HepG2 (cell line): ENCODE measurements at regions not wholly inside any gene's neighbourhood (a gene's known extent, or its start where the extent isn't known, plus 50 kb on each side); places are given as distances from the start of the nearest gene placed in this dataset.

Experiments used
- BATF2 ChIP-seq: sonication (generic); formaldehyde crosslinking; IDR thresholded peaks from 2 replicates; pipeline ENCODE4 v1.8.0; 2022; ENCODE audit warnings: mild to moderate bottlenecking, missing genetic modification reagents, moderate library complexity
- CREBL2 ChIP-seq: sonication (generic); formaldehyde crosslinking; IDR thresholded peaks from 2 replicates; pipeline ENCODE4 v1.8.1; 2023; ENCODE audit warnings: missing genetic modification reagents, mild to moderate bottlenecking, borderline replicate concordance
- FIP1L1 ChIP-seq: fragments of 200-400 bp; formaldehyde crosslinking; IDR thresholded peaks from 2 replicates; pipeline ENCODE4 v1.6.1; 2018; ENCODE audit warnings: low read depth, mild to moderate bottlenecking, low read length, moderate library complexity, borderline replicate concordance; ENCODE audit not compliant: insufficient read depth
- HCFC1 ChIP-seq: fragments of 150-350 bp; IDR thresholded peaks from 2 replicates; pipeline ENCODE4 v1.6.1; 2014; ENCODE audit warnings: low read depth, low read length
- HNRNPLL ChIP-seq: fragments of 200-400 bp; formaldehyde crosslinking; IDR thresholded peaks from 2 replicates; pipeline ENCODE4 v1.6.1; 2017; ENCODE audit warnings: mild to moderate bottlenecking, low read depth, low read length; ENCODE audit not compliant: poor library complexity, severe bottlenecking
- KDM3A ChIP-seq: IDR thresholded peaks from 2 replicates; pipeline ENCODE4 v1.6.1; 2018; ENCODE audit warnings: low read depth, missing compliant biosample characterization
- MTERF4 ChIP-seq: sonication (generic); formaldehyde crosslinking; IDR thresholded peaks from 2 replicates; pipeline ENCODE4 v1.8.0; 2023; ENCODE audit warnings: mild to moderate bottlenecking, missing genetic modification reagents
- PHB2 ChIP-seq: fragments of 450-650 bp; IDR thresholded peaks from 2 replicates; pipeline ENCODE4 v1.6.1; 2018; ENCODE audit not compliant: partially characterized antibody
- ZFP82 ChIP-seq: sonication (generic); formaldehyde crosslinking; IDR thresholded peaks from 2 replicates; pipeline ENCODE4 v1.5.1; 2020; ENCODE audit warnings: mild to moderate bottlenecking, missing genetic modification reagents, borderline replicate concordance
- ZNF260 ChIP-seq: sonication (generic); formaldehyde crosslinking; IDR thresholded peaks from 2 replicates; pipeline ENCODE4 v1.4.0; 2020; ENCODE audit warnings: missing genetic modification reagents, low read depth, mild to moderate bottlenecking, borderline replicate concordance
- ZNF34 ChIP-seq: sonication (generic); formaldehyde crosslinking; IDR thresholded peaks from 2 replicates; pipeline ENCODE4 v1.4.0; 2020; ENCODE audit warnings: mild to moderate bottlenecking, missing genetic modification reagents, borderline replicate concordance
- ZNF343 ChIP-seq: sonication (generic); formaldehyde crosslinking; IDR thresholded peaks from 2 replicates; pipeline ENCODE4 v1.4.0; 2020; ENCODE audit warnings: mild to moderate bottlenecking, missing genetic modification reagents
- ZNF354B ChIP-seq: sonication (generic); formaldehyde crosslinking; IDR thresholded peaks from 2 replicates; pipeline ENCODE4 v1.8.0; 2022; ENCODE audit warnings: mild to moderate bottlenecking, missing genetic modification reagents
- ZNF432 ChIP-seq: sonication (generic); formaldehyde crosslinking; IDR thresholded peaks from 2 replicates; pipeline ENCODE4 v1.5.0; 2020; ENCODE audit warnings: missing genetic modification reagents, mild to moderate bottlenecking, borderline replicate concordance
- ZNF503 ChIP-seq: sonication (generic); formaldehyde crosslinking; IDR thresholded peaks from 2 replicates; pipeline ENCODE4 v1.4.0; 2020; ENCODE audit warnings: missing genetic modification reagents
- ZNF572 ChIP-seq: sonication (generic); formaldehyde crosslinking; IDR thresholded peaks from 2 replicates; pipeline ENCODE4 v1.5.1; 2020; ENCODE audit warnings: mild to moderate bottlenecking, missing genetic modification reagents
- ZNF737 ChIP-seq: sonication (generic); formaldehyde crosslinking; IDR thresholded peaks from 2 replicates; pipeline ENCODE4 v1.5.0; 2020; ENCODE audit warnings: missing genetic modification reagents, mild to moderate bottlenecking, borderline replicate concordance
- TF ChIP-seq, protein P1 (sequence below): sonication (generic); formaldehyde crosslinking; IDR thresholded peaks from 2 replicates; pipeline ENCODE4 v1.5.1; 2020; ENCODE audit warnings: mild to moderate bottlenecking, missing genetic modification reagents, borderline replicate concordance
- TF ChIP-seq, protein P2 (sequence below): sonication (generic); formaldehyde crosslinking; IDR thresholded peaks from 2 replicates; pipeline ENCODE4 v1.8.0; 2022; ENCODE audit warnings: mild to moderate bottlenecking, missing genetic modification reagents, moderate library complexity
- TF ChIP-seq, protein P3 (sequence below): sonication (generic); formaldehyde crosslinking; IDR thresholded peaks from 2 replicates; pipeline ENCODE4 v1.9.0; 2022; ENCODE audit warnings: low read depth, missing genetic modification reagents

DNA sequence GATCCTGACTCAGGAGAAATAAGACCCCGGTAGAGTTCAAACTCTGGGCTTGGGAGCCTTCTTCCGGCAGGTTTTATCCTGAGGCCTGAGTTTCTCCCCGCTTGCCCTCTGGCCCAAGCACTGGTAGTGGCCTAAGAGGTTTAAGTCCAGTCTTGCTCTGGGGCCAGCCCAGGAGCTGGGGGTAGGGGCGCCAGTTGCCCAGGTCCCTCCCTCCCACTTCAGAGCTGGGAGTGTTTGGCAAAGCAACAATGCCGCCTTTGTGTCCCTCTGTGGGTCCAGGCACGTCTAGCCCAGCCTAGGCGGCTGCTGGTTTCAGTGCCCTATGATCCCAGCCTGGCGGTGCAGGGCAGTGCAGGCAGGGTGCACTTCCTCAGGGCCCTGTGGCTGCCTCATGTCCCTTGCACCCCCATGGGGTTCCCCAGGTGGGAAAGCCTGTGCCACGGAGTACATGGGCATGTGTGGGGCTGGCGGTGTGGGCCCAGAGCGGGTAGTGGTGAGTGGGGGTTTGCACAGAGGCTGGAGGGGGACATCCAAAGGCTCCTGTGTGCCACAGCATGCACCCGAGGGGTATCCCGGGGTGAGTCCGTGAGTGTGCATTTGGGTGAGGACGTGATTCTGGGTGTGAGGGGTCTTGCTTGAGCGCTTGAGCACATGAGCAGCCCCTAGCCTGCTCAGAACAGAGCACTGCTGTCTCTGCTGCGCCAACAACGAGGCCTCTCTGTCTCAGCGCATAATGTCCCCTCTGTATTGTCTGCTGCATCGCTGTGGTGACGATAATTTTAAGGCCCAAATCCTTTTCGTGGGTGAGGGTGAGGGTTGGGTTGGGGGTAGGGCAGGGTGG lies 61.7 kb upstream of the PSD2 start (continued):
- TF ChIP-seq MTERF4 (CRISPR knock-in tag) (peak; percentile 83; the same call in 1 of the 2 replicates), ZNF34 (CRISPR knock-in tag) (no peak), ZNF260 (CRISPR knock-in tag) (no peak), ZNF572 (CRISPR knock-in tag) (peak; percentile 88; the same call in 1 of the 2 replicates), ZNF503 (peak; percentile 37; the same call in 1 of the 2 replicates), ZNF354B (CRISPR knock-in tag) (peak; percentile 25; the same call in 1 of the 2 replicates), CREBL2 (no peak), FIP1L1 (no peak), PHB2 (no peak), HNRNPLL (peak; percentile 71), HCFC1 (0 out of 2 replicates have a peak, but pooled peaks have one; percentile 3), ZNF343 (peak; percentile 32; the same call in 1 of the 2 replicates), KDM3A (no peak), ZFP82 (no peak), ZNF737 (CRISPR knock-in tag) (no peak), ZNF432 (CRISPR knock-in tag) (no peak), BATF2 (no peak)
- TF ChIP-seq, protein P1, sequence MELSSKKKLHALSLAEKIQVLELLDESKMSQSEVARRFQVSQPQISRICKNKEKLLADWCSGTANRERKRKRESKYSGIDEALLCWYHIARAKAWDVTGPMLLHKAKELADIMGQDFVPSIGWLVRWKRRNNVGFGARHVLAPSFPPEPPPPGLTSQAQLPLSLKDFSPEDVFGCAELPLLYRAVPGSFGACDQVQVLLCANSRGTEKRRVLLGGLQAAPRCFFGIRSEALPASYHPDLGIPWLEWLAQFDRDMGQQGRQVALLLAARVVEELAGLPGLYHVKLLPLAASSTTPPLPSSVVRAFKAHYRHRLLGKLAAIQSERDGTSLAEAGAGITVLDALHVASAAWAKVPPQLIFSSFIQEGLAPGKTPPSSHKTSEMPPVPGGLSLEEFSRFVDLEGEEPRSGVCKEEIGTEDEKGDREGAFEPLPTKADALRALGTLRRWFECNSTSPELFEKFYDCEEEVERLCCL (CRISPR knock-in tag), result no peak; the same call in 1 of the 2 replicates
- TF ChIP-seq, protein P2, sequence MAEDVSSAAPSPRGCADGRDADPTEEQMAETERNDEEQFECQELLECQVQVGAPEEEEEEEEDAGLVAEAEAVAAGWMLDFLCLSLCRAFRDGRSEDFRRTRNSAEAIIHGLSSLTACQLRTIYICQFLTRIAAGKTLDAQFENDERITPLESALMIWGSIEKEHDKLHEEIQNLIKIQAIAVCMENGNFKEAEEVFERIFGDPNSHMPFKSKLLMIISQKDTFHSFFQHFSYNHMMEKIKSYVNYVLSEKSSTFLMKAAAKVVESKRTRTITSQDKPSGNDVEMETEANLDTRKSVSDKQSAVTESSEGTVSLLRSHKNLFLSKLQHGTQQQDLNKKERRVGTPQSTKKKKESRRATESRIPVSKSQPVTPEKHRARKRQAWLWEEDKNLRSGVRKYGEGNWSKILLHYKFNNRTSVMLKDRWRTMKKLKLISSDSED (CRISPR knock-in tag), result no peak
- TF ChIP-seq, protein P3, sequence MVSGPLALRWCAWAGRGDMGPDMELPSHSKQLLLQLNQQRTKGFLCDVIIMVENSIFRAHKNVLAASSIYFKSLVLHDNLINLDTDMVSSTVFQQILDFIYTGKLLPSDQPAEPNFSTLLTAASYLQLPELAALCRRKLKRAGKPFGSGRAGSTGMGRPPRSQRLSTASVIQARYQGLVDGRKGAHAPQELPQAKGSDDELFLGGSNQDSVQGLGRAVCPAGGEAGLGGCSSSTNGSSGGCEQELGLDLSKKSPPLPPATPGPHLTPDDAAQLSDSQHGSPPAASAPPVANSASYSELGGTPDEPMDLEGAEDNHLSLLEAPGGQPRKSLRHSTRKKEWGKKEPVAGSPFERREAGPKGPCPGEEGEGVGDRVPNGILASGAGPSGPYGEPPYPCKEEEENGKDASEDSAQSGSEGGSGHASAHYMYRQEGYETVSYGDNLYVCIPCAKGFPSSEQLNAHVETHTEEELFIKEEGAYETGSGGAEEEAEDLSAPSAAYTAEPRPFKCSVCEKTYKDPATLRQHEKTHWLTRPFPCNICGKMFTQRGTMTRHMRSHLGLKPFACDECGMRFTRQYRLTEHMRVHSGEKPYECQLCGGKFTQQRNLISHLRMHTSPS (CRISPR knock-in tag), result peak; percentile 97
